ENCODE measurements at regions not wholly inside any gene's neighbourhood (a gene's known extent, or its start where the extent isn't known, plus 50 kb on each side); places are given as distances from the start of the nearest gene placed in this dataset.

- 40% methylated on average over 1 of the region's 3 CpGs for WGBS (ENCODE audit: insufficient coverage)
- H3K4me3 Mint-ChIP-seq = no peak overlapping the region
Measured at GRCh38 chr3:139199421-139200010, 144.3 kb upstream of the MRPS22 start.

More at GRCh38 chr3:139199421-139200010, 144.3 kb upstream of the MRPS22 start:
- no peak for DNase-seq
- no peaks in the 10 kb centered on the region for H3K4me1 ChIP-seq (ENCODE audit: control insufficient read depth in 2 of 2, insufficient read depth in 2 of 2, low read length in 2 of 2)
- peaks cover 0 to 8% (median 0%) of the 10 kb centered on the region in 3 donors for H3K9me3 ChIP-seq (ENCODE audit: control extremely low read depth in 1 of 3, control insufficient read depth in 2 of 3, insufficient read depth in 1 of 3, low read length in 2 of 3)
- H3K4me1 Mint-ChIP-seq = no peaks in the 10 kb centered on the region
- no peak overlapping the region for H2AFZ ChIP-seq (ENCODE audit: insufficient read depth, low read depth, low read length, poor library complexity, severe bottlenecking)
- H3K4me3 ChIP-seq (ENCODE audit: control extremely low read depth in 1 of 5, extremely low read depth in 1 of 5, insufficient read depth in 1 of 5, low read depth in 2 of 5, low read length in 4 of 5) = no peak overlapping the region
- H3K27me3 Mint-ChIP-seq = peaks cover 4% of the 10 kb centered on the region
- no peak for TF ChIP-seq CTCF (IDR thresholded peaks at IDR 0.05)
- no peak for TF ChIP-seq EZH2 (IDR thresholded peaks at IDR 0.05; ENCODE audit: borderline replicate concordance, insufficient read depth, low read depth, low read length, poor library complexity, severe bottlenecking)
- H3K4me2 ChIP-seq (replicated peaks; ENCODE audit: low read depth, low read length, poor library complexity, severe bottlenecking) = no peak overlapping the region
- H3K9ac ChIP-seq (ENCODE audit: low read length) = no peak overlapping the region
- no peak overlapping the region for H3K27ac ChIP-seq (ENCODE audit: low read length in 2 of 2)
- no peaks in the 10 kb centered on the region for H3K27me3 ChIP-seq (replicated peaks in 1 of 4; ENCODE audit: control extremely low read depth in 1 of 4, control insufficient read depth in 3 of 4, insufficient read depth in 4 of 4, low read length in 3 of 4)
- peaks cover 3% of the 10 kb centered on the region for H3K9me3 Mint-ChIP-seq (ENCODE audit: insufficient read depth)
- intact Hi-C loops (cut with micrococcal nuclease) = no loop called here
- no peaks in the 10 kb centered on the region for H4K20me1 ChIP-seq (ENCODE audit: control insufficient read depth, insufficient read depth, low read length, poor library complexity, severe bottlenecking)
- no peaks in the 10 kb centered on the region for H3K79me2 ChIP-seq (ENCODE audit: control insufficient read depth, insufficient read depth, low read length)
- ChIA-PET POLR2A (no interaction called here), CTCF (no interaction called here)
- no peak overlapping the region for H3K27ac Mint-ChIP-seq
- ATAC-seq (ENCODE audit: low read depth) = no peak
- H3K36me3 ChIP-seq (replicated peaks in 1 of 2; ENCODE audit: control extremely low read depth in 1 of 2, control insufficient read depth in 1 of 2, extremely low read depth in 1 of 2, insufficient read depth in 2 of 2, low read length in 1 of 2) = no peaks in the 10 kb centered on the region

Measured in B cell (primary cell).